ENCODE measurements at regions not wholly inside any gene's neighbourhood (a gene's known extent, or its start where the extent isn't known, plus 50 kb on each side); places are given as distances from the start of the nearest gene placed in this dataset.

DNA sequence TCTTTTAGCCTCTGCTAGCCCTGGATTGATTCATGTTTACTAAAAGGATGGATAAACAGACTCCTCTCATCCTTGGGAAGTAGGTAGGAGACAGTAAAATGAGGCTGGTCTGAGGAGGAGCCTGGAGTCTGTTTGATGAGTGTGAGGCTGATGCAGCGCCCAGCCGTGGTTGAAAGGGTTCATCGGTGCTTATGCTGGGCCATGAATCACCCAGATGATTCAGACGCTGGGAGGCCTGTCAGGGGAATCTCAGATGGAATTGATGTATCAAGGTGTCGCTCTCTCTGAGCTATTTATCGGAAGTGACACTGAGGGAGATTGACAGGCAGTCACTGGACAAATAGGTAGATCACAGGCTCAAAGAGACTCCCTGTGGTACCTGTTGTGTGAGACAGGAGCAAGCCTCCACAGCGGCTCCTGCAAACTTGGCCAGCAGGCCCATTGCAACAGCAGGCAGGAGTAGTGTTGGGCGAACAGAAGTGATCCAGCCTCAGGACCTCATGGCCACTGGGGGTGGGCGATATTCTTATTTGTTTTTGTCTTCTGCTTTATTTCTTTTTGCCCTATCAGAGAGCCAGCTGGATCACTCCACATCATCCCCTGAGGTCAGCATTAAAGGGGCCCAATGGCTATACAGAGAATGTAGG lies 109.9 kb upstream of the CADM1 start:
- TF ChIP-seq, protein P1, sequence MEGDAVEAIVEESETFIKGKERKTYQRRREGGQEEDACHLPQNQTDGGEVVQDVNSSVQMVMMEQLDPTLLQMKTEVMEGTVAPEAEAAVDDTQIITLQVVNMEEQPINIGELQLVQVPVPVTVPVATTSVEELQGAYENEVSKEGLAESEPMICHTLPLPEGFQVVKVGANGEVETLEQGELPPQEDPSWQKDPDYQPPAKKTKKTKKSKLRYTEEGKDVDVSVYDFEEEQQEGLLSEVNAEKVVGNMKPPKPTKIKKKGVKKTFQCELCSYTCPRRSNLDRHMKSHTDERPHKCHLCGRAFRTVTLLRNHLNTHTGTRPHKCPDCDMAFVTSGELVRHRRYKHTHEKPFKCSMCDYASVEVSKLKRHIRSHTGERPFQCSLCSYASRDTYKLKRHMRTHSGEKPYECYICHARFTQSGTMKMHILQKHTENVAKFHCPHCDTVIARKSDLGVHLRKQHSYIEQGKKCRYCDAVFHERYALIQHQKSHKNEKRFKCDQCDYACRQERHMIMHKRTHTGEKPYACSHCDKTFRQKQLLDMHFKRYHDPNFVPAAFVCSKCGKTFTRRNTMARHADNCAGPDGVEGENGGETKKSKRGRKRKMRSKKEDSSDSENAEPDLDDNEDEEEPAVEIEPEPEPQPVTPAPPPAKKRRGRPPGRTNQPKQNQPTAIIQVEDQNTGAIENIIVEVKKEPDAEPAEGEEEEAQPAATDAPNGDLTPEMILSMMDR (IDR thresholded peaks at IDR 0.05): no peak
- TF ChIP-seq POLR2A (IDR thresholded peaks at IDR 0.05): no peak
